ENCODE measurements at regions not wholly inside any gene's neighbourhood (a gene's known extent, or its start where the extent isn't known, plus 50 kb on each side); places are given as distances from the start of the nearest gene placed in this dataset.
"Not testable (repeated sequence)": the region's sequence is repeated elsewhere in the genome, so short reads cannot be mapped to it uniquely, and the experiment has no call there.

GRCh38 chr1:47663286-47663685, 225.4 kb downstream of the FOXD2 start:
- DNase-seq (no peak), ATAC-seq (ENCODE audit: low read depth) (no peak)
- Histone ChIP-seq H4K20me1 (ENCODE audit: control insufficient read depth, insufficient read depth, low read length, poor library complexity, severe bottlenecking) (no peaks in the 10 kb centered on the region), H3K36me3 (replicated peaks in 1 of 2; ENCODE audit: control extremely low read depth in 1 of 2, control insufficient read depth in 1 of 2, extremely low read depth in 1 of 2, insufficient read depth in 2 of 2, low read length in 1 of 2) (no peaks in the 10 kb centered on the region), H3K27me3 (replicated peaks in 1 of 4; ENCODE audit: control extremely low read depth in 1 of 4, control insufficient read depth in 3 of 4, insufficient read depth in 4 of 4, low read length in 3 of 4) (no peaks in the 10 kb centered on the region), H2AFZ (ENCODE audit: insufficient read depth, low read depth, low read length, poor library complexity, severe bottlenecking) (peak overlapping the region; percentile 9), H3K4me1 (ENCODE audit: control insufficient read depth in 2 of 2, insufficient read depth in 2 of 2, low read length in 2 of 2) (no peaks in the 10 kb centered on the region), H3K4me3 (ENCODE audit: control extremely low read depth in 1 of 5, extremely low read depth in 1 of 5, insufficient read depth in 1 of 5, low read depth in 2 of 5, low read length in 4 of 5) (no peak overlapping the region), H3K79me2 (ENCODE audit: control insufficient read depth, insufficient read depth, low read length) (no peaks in the 10 kb centered on the region), H3K4me2 (replicated peaks; ENCODE audit: low read depth, low read length, poor library complexity, severe bottlenecking) (no peak overlapping the region), H3K9ac (ENCODE audit: low read length) (no peak overlapping the region), H3K27ac (ENCODE audit: low read length in 2 of 2) (no peak overlapping the region), H3K9me3 (ENCODE audit: control extremely low read depth in 1 of 3, control insufficient read depth in 2 of 3, insufficient read depth in 1 of 3, low read length in 2 of 3) (no peaks in the 10 kb centered on the region)
- TF ChIP-seq EZH2 (IDR thresholded peaks at IDR 0.05; ENCODE audit: borderline replicate concordance, insufficient read depth, low read depth, low read length, poor library complexity, severe bottlenecking), result no peak
- POLR2A ChIA-PET, result no interaction called here
- no peaks in the 10 kb centered on the region for H3K9me3 Mint-ChIP-seq (ENCODE audit: insufficient read depth)
- WGBS (ENCODE audit: insufficient coverage), result 42% methylated on average over 2 of the region's 6 CpGs
- CTCF ChIA-PET, result no interaction called here
- H3K27me3 Mint-ChIP-seq, result peaks cover 8% of the 10 kb centered on the region
- no peak overlapping the region for H3K4me3 Mint-ChIP-seq
- H3K4me1 Mint-ChIP-seq, result no peaks in the 10 kb centered on the region
- intact Hi-C loops (cut with micrococcal nuclease), result no loop called here
- H3K27ac Mint-ChIP-seq, result no peak overlapping the region

- WGBS (ENCODE audit: insufficient coverage), result 80% methylated on average over 4 of the region's 4 CpGs
- TF ChIP-seq EZH2 (IDR thresholded peaks at IDR 0.05; ENCODE audit: borderline replicate concordance, insufficient read depth, low read depth, low read length, poor library complexity, severe bottlenecking) (no peak), CTCF (IDR thresholded peaks at IDR 0.05) (no peak)
- Mint-ChIP-seq H3K27me3 (peaks cover 5% of the 10 kb centered on the region), H3K9me3 (ENCODE audit: insufficient read depth) (no peaks in the 10 kb centered on the region), H3K4me3 (no peak overlapping the region), H3K4me1 (no peaks in the 10 kb centered on the region), H3K27ac (no peak overlapping the region)
- POLR2A ChIA-PET, result no interaction called here
- Histone ChIP-seq H3K9ac (ENCODE audit: low read length) (no peak overlapping the region), H3K9me3 (ENCODE audit: control extremely low read depth in 1 of 3, control insufficient read depth in 2 of 3, insufficient read depth in 1 of 3, low read length in 2 of 3) (peaks cover 0 to 3% (median 0%) of the 10 kb centered on the region in 3 donors), H3K4me3 (ENCODE audit: control extremely low read depth in 1 of 5, extremely low read depth in 1 of 5, insufficient read depth in 1 of 5, low read depth in 2 of 5, low read length in 4 of 5) (no peak overlapping the region), H3K79me2 (ENCODE audit: control insufficient read depth, insufficient read depth, low read length) (no peaks in the 10 kb centered on the region), H3K4me2 (replicated peaks; ENCODE audit: low read depth, low read length, poor library complexity, severe bottlenecking) (no peak overlapping the region), H3K36me3 (replicated peaks in 1 of 2; ENCODE audit: control extremely low read depth in 1 of 2, control insufficient read depth in 1 of 2, extremely low read depth in 1 of 2, insufficient read depth in 2 of 2, low read length in 1 of 2) (no peaks in the 10 kb centered on the region), H4K20me1 (ENCODE audit: control insufficient read depth, insufficient read depth, low read length, poor library complexity, severe bottlenecking) (no peaks in the 10 kb centered on the region), H3K27me3 (replicated peaks in 1 of 4; ENCODE audit: control extremely low read depth in 1 of 4, control insufficient read depth in 3 of 4, insufficient read depth in 4 of 4, low read length in 3 of 4) (no peaks in the 10 kb centered on the region), H3K4me1 (ENCODE audit: control insufficient read depth in 2 of 2, insufficient read depth in 2 of 2, low read length in 2 of 2) (no peaks in the 10 kb centered on the region), H2AFZ (ENCODE audit: insufficient read depth, low read depth, low read length, poor library complexity, severe bottlenecking) (no peak overlapping the region), H3K27ac (ENCODE audit: low read length in 2 of 2) (no peak overlapping the region)
- intact Hi-C loops (cut with micrococcal nuclease), result no loop called here
- ATAC-seq (ENCODE audit: low read depth) (no peak), DNase-seq (no peak)
- CTCF ChIA-PET, result no interaction called here
These were observed 226.5 kb downstream of the FOXD2 start for GRCh38 chr1:47664356-47664755.

- H3K4me3 Mint-ChIP-seq; H3K27me3 Mint-ChIP-seq; intact Hi-C loops (cut with micrococcal nuclease); H2AFZ ChIP-seq (ENCODE audit: insufficient read depth, low read depth, low read length, poor library complexity, severe bottlenecking); H3K36me3 ChIP-seq (replicated peaks in 1 of 2; ENCODE audit: control extremely low read depth in 1 of 2, control insufficient read depth in 1 of 2, extremely low read depth in 1 of 2, insufficient read depth in 2 of 2, low read length in 1 of 2); ATAC-seq (ENCODE audit: low read depth); H3K4me1 Mint-ChIP-seq; H3K27ac Mint-ChIP-seq; H3K79me2 ChIP-seq (ENCODE audit: control insufficient read depth, insufficient read depth, low read length); H3K27ac ChIP-seq (ENCODE audit: low read length in 2 of 2); H3K4me1 ChIP-seq (ENCODE audit: control insufficient read depth in 2 of 2, insufficient read depth in 2 of 2, low read length in 2 of 2); H3K27me3 ChIP-seq (replicated peaks in 1 of 4; ENCODE audit: control extremely low read depth in 1 of 4, control insufficient read depth in 3 of 4, insufficient read depth in 4 of 4, low read length in 3 of 4); H4K20me1 ChIP-seq (ENCODE audit: control insufficient read depth, insufficient read depth, low read length, poor library complexity, severe bottlenecking); DNase-seq; H3K9ac ChIP-seq (ENCODE audit: low read length); POLR2A ChIA-PET; H3K4me2 ChIP-seq (replicated peaks; ENCODE audit: low read depth, low read length, poor library complexity, severe bottlenecking); H3K9me3 Mint-ChIP-seq (ENCODE audit: insufficient read depth); H3K4me3 ChIP-seq (ENCODE audit: control extremely low read depth in 1 of 5, extremely low read depth in 1 of 5, insufficient read depth in 1 of 5, low read depth in 2 of 5, low read length in 4 of 5); CTCF ChIA-PET; H3K9me3 ChIP-seq (ENCODE audit: control extremely low read depth in 1 of 3, control insufficient read depth in 2 of 3, insufficient read depth in 1 of 3, low read length in 2 of 3): not testable (repeated sequence)
- 94% methylated on average over 7 of the region's 8 CpGs for WGBS (ENCODE audit: insufficient coverage)
These were observed 227.1 kb downstream of the FOXD2 start for GRCh38 chr1:47664896-47665295.

All from B cell (primary cell).